ENCODE measurements at regions not wholly inside any gene's neighbourhood (a gene's known extent, or its start where the extent isn't known, plus 50 kb on each side); places are given as distances from the start of the nearest gene placed in this dataset.

- DNase-seq, result no peak
Observed at GRCh38 chr9:108211411-108211955, 644.3 kb downstream of the ACTL7B start.

- no peak for DNase-seq
Observed at GRCh38 chr9:108209132-108209685, 646.6 kb downstream of the ACTL7B start.

GRCh38 chr9:108207561-108208165, 648.1 kb downstream of the ACTL7B start:
- DNase-seq, result no peak

GRCh38 chr9:108205276-108205675, 650.5 kb downstream of the ACTL7B start:
- no peak for DNase-seq

GRCh38 chr9:108197899-108198298, 657.9 kb downstream of the ACTL7B start:
- DNase-seq, result no peak

- no peak for DNase-seq
Observed at GRCh38 chr9:108197008-108197365, 658.8 kb downstream of the ACTL7B start.

GRCh38 chr9:108196332-108197007, 659.3 kb downstream of the ACTL7B start:
- DNase-seq, result no peak

GRCh38 chr9:108194154-108194553, 661.6 kb downstream of the ACTL7B start:
- no peak for DNase-seq

- DNase-seq, result no peak
Observed at GRCh38 chr9:108193026-108193710, 662.6 kb downstream of the ACTL7B start.

- DNase-seq, result no peak
Observed at GRCh38 chr9:108191065-108191464, 664.7 kb downstream of the ACTL7B start.

GRCh38 chr9:108188976-108189375, 666.8 kb downstream of the ACTL7B start:
- DNase-seq, result no peak

- DNase-seq, result no peak
Observed at GRCh38 chr9:108188482-108188881, 667.3 kb downstream of the ACTL7B start.

- DNase-seq, result no peak
Observed at GRCh38 chr9:108186642-108187395, 669.0 kb downstream of the ACTL7B start.

GRCh38 chr9:108185613-108186012, 670.2 kb downstream of the ACTL7B start:
- no peak for DNase-seq

- DNase-seq, result peak; percentile 32
Observed at GRCh38 chr9:108184941-108185340, 670.8 kb downstream of the ACTL7B start.

- no peak for DNase-seq
Observed at GRCh38 chr9:108184009-108184408, 671.8 kb downstream of the ACTL7B start.

- DNase-seq, result peak; percentile 59
Observed at GRCh38 chr9:108182950-108183381, 672.8 kb downstream of the ACTL7B start.

- DNase-seq, result no peak
Observed at GRCh38 chr9:108182270-108182669, 673.5 kb downstream of the ACTL7B start.

- DNase-seq, result no peak
Observed at GRCh38 chr9:108181441-108181840, 674.3 kb downstream of the ACTL7B start.

GRCh38 chr9:108180541-108180940, 675.2 kb downstream of the ACTL7B start:
- no peak for DNase-seq

- DNase-seq, result no peak
Observed at GRCh38 chr9:108178318-108178717, 677.5 kb downstream of the ACTL7B start.

- DNase-seq, result no peak
Observed at GRCh38 chr9:108168236-108168850, 678.8 kb upstream of the KLF4 start.
